OCI-M1 (cell line): ENCODE measurements at regions not wholly inside any gene's neighbourhood (a gene's known extent, or its start where the extent isn't known, plus 50 kb on each side); places are given as distances from the start of the nearest gene placed in this dataset.
A peak's percentile ranks its signal among the peaks of the same experiment; 100 is the strongest.
"Not testable (repeated sequence)": the region's sequence is repeated elsewhere in the genome, so short reads cannot be mapped to it uniquely, and the experiment has no call there.

ENCODE experiments used
- DNase-seq: peaks from one replicate; lab custom pipeline; 2025; lab: John Stamatoyannopoulos, UW

DNA sequence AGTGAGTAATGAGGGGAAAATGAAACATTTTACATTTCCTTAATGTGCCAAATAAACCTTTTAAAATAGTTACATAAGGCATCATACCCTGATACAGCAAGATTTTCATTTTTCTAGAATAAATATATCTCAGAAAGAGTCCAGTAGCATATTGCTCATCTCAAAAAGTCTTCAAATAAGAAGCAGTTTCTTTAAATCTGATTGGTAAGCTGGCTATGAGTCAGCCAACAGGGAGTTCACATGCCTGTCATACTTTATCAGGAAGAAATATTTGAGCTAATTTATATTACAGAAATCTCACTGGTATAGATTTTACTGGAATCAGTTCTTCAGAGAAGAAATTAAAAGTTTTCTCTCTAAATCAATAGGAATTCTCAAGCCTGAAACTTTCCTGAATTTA is 258.1 kb downstream of the C11orf87 start:
- DNase-seq, result no peak

DNA sequence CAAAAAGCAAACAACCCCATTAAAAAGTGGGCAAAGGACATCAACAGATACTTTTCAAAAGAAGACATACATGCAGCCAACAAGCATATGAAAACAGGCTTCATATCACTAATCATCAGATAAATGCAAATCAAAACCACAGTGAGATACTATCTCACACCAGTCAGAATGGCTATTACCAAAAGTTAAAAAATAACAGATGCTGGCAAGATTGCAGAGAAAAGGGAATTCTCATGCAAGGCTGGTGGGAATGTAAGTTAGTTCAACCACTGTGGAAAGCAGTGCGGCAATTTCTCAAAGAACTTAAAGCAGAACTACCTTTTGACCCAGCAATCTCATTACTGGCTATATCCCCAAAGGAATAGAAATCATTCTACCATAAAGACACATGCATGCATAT is 260.8 kb downstream of the C11orf87 start:
- DNase-seq, result not testable (repeated sequence)

DNA sequence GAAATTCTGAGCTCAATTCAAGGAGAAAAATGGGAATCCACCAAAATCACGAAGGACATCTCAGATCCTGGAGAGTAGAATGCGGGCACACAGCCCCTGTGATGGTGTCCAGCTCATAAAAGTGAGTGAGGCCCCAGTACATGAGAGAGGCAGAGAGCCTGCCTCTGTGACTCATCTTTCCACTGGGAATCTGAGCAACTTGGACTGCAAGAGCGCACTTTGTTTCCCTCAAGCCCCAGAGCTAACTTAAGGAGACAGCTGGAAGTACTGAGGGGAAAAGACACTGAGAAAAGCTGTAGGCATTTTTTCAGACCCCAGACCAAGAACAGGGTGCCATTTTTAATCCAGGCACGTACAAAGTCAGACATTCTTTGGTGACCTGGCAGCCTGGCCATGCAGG is 273.7 kb downstream of the C11orf87 start:
- no peak for DNase-seq

- DNase-seq, result no peak
Observed at GRCh38 chr11:109696191-109696897, 274.4 kb downstream of the C11orf87 start.

DNA sequence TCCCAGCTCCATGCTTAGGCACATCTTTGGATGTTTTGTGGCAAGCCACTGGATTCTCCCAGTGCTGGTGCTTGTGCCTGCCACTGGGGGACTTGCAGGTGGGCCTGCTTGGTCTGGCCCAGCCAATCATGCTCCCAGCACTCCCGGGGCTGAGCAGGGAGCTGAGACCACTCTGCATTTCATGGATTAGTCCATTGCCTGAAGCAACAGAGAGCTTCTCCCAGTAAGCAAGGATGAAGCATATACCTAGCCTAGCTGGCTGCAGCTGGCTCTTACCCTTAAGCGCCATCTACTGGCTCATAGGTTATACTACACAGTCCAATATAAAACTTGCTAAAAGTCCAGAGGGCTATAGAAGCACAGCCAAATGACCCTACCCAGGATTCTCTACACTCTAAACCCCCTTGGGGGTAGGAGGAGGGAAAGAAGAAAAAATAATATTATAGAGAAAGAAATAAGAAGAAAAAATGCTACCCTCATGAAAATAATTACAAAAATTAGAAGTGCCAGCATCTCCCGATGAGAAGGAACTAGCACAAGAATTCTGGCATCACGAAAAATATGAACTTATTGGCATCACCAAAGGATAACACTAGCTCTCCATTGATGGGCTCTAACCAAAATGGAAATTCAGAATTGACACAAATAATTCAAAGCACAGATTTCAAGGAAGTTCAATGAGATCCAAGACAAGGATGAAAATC is 275.3 kb downstream of the C11orf87 start:
- peak; percentile 83 for DNase-seq

- no peak for DNase-seq
Observed at GRCh38 chr11:109698237-109698636, 276.2 kb downstream of the C11orf87 start.

- DNase-seq, result no peak
Observed at GRCh38 chr11:109704432-109704831, 282.4 kb downstream of the C11orf87 start.

DNA sequence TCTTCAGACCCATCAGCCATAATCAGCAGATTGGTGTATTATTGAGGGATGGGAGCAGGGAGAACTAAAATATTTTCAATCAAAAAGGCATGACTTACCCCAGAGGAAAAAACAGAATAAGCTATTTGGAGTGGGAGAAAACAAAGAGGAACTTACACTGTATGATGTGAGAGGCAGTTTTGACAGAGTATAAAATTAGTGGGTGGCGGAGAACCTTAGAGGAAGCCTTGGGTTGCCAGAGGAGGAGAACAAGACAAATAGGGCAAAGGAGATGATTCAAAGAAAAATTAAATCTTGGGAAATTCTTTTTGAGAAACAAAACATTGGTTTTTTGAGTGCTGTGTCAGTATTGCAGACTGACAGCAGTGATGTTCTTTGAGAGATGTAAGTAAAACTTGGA is 285.0 kb downstream of the C11orf87 start:
- DNase-seq, result no peak

GRCh38 chr11:109707411-109707810 is 285.4 kb downstream of the C11orf87 start:
- no peak for DNase-seq

- DNase-seq, result no peak
Observed at GRCh38 chr11:109708184-109708583, 286.2 kb downstream of the C11orf87 start.

GRCh38 chr11:109714444-109714843 is 292.5 kb downstream of the C11orf87 start:
- not testable (repeated sequence) for DNase-seq

DNA sequence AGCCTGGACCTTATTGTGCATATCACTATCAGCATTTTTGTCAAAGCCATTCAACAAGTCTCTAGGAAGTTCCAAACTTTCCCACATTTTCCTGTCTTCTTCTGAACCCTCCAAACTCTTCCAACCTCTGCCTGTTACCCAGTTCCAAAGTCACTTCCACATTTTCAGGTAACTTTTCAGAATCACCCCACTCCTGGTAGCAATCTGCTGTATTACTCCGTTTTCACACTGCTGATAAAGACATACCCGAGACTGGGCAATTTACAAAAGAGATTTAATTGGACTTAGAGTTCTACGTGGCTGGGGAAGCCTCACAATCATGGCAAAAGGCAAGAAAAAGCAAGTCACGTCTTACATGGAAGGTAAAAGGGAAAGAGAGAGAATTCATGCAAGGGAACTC is 293.4 kb downstream of the C11orf87 start:
- DNase-seq, result not testable (repeated sequence)

GRCh38 chr11:109726061-109726460 is 304.1 kb downstream of the C11orf87 start:
- DNase-seq, result no peak

DNA sequence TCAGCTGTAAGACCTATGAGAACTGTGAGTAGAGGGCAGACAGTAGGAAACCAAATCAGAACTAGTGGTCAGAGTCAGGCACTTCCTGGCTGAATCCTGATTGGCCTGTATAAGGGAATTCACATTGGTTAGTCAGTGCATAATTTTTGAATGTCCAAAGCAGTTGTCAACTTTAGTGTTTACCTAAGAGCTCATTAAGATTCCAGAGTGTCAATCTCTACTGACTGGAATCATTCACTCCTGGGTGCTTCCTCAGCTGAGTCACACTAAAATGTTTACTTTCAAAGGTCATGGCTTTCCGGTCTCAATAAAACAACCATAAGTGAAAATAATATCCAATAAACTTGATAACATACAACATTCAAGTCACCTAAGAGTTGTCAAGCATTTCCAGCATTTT is 306.1 kb downstream of the C11orf87 start:
- no peak for DNase-seq

DNA sequence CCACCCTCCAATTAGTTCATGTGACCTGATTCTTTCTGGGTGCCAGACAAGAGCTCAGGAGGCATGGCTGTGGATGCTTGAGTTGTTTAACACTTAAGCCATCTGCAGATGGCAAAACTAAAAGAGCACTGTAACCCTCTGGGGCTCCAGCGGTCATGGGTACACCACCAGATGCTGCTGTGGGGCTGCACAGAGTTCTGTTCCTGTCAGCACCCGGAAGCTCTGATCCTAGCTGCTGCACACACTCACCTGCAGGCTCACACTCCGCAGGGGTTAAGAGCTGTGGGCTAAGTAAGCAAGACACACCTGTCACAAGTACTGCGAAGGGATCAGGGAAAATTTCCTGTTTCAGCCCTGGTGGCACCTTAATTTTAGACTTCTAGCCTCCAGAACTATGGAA is 307.8 kb downstream of the C11orf87 start:
- DNase-seq, result no peak

DNA sequence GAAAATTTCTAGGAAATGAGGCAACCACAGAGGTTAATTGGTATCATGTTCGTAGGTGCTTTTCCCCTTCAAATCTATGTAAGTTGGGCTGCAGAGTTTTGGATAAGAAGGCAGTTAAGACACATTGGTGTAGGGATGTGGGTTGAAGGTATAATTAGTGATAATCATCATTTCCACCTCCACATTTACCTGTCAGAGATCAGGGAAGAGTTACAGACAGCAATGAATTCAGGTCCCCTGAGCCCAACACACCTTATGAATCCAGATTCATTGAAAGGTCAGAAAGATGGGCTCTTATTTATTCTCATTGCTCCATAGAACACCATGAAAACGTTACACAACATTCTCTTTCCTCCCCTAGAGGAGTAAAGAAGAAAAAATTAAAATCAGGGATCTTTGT is 308.7 kb downstream of the C11orf87 start:
- DNase-seq, result no peak

GRCh38 chr11:109731451-109731850 is 309.5 kb downstream of the C11orf87 start:
- no peak for DNase-seq

- no peak for DNase-seq
Observed at GRCh38 chr11:109733245-109733644, 311.3 kb downstream of the C11orf87 start.

DNA sequence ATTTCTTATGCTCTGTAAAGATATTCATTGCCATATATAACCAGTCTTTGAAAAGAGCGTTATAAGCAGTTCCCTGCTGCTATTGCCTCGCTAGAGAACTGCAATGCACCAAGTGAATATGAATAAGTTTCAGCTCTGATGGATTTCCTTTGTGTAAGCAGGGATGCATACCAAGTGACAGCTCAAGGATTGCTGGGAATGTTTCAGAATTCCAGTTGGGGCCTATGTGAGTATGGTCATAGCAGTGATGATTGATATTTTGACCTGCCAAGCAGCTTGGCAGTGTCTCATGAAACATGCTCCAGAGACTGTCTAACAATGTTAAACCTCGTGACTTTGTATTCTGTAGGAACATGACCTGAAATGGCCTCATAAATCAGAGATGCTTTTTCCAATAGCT is 312.6 kb downstream of the C11orf87 start:
- DNase-seq, result no peak

GRCh38 chr11:109735128-109735527 is 313.1 kb downstream of the C11orf87 start:
- no peak for DNase-seq

DNA sequence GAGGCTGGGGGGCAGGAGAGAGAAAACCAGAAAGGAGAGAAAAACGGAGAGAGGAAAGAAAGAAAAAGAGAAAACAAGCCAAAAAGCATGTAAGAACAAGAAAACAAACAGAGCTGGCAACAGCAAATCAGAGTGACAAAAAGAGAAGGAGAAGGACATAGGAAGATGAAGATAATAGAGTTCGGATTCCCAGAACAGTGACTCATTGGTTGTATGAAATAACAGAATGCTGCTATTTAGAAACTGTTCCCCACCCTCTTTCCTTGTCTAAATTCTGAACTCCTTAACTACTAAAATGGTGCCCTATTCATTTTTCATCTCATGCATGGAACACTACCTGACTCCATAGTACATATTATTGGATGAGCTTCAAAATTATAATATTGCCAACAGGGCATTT is 317.4 kb downstream of the C11orf87 start:
- DNase-seq, result peak; percentile 80

DNA sequence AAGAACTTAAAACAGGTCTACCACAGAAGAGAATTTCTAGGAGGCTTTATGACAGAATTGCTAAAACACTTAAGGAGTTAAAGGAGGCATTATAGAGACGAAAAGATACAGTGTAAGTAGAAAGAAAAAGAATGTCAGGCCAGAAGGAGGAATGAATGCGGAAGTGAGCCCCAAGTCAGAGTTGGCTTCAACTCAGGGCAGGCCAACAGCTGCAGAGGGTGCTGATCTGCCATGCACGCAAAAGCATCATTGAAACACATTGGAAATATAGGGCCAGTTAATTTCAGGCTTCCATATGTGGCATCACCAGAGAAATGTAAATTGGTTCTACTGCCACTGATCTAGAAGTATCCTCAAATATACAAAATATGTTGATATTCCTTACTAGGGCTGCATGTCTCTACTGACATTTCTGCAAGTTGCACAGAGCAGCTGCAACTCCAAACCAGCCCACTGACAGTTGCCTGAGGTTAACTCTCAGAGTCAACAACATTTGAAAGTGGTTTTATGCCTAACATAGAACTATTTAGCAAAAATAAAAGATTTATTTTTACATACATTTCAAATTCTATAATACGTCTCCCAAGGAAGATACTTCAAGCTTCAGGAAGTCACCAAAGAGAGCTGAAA is 324.1 kb downstream of the C11orf87 start:
- no peak for DNase-seq

- peak; percentile 94 for DNase-seq
Observed at GRCh38 chr11:109747839-109748238, 325.8 kb downstream of the C11orf87 start.
